ENCODE measurements at regions not wholly inside any gene's neighbourhood (a gene's known extent, or its start where the extent isn't known, plus 50 kb on each side); places are given as distances from the start of the nearest gene placed in this dataset.

- H3K27ac ChIP-seq (ENCODE audit: low read depth, low read length): no peak overlapping the region
- no peak overlapping the region for H3K9ac ChIP-seq (ENCODE audit: low read length)
- no peaks in the 10 kb centered on the region for H3K36me3 ChIP-seq (ENCODE audit: insufficient read depth, low read length)
- no peaks in the 10 kb centered on the region for H3K27me3 ChIP-seq (ENCODE audit: control insufficient read depth in 1 of 2, insufficient read depth in 2 of 2, low read length in 2 of 2)
- no peak overlapping the region for H3K4me3 ChIP-seq (ENCODE audit: low read depth in 1 of 2, low read length in 2 of 2)
- H3K4me1 ChIP-seq (ENCODE audit: insufficient read depth, low read length): no peaks in the 10 kb centered on the region
- no peaks in the 10 kb centered on the region for H3K9me3 ChIP-seq (ENCODE audit: low read length)
Observed at GRCh38 chr6:29999416-29999815, 57.1 kb downstream of the HLA-A start.

DNA sequence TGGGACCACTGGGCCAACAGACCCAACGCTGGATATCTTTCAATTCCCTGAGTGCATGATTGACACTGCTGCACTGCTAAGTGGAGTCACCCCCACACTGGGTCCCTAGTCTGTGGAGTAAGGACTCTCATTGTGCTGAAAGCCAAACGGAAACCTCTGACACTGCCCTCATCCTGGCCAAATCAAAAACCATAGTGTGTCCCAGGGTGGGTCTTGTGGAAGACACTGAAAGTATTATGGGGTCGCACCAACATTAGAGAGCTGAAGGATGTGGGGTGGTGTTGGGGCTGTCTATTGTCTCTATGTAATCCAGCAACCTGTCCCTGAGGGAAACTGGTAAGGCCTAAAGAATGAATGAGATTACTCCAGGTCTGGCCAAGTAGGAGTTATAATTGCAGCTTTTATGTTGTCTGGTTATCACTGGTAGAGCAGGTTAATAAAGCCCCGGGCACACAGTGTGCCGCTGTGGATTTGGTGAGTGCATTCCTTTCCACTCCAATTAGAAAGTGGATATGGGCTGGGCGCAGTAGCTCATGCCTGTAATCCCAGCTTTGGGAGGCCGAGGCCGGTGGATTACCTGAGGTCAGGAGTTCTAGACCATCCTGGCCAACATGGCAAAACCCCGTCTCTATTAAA, 57.9 kb downstream of the HLA-A start:
- H3K9ac ChIP-seq (ENCODE audit: low read length): no peak overlapping the region
- no peak overlapping the region for H3K4me3 ChIP-seq (ENCODE audit: low read depth in 1 of 2, low read length in 2 of 2)
- H3K27me3 ChIP-seq (ENCODE audit: control insufficient read depth in 1 of 2, insufficient read depth in 2 of 2, low read length in 2 of 2): no peaks in the 10 kb centered on the region
- H3K4me1 ChIP-seq (ENCODE audit: insufficient read depth, low read length): no peaks in the 10 kb centered on the region
- no peak overlapping the region for H3K27ac ChIP-seq (ENCODE audit: low read depth, low read length)
- H3K9me3 ChIP-seq (ENCODE audit: low read length): no peaks in the 10 kb centered on the region
- H3K36me3 ChIP-seq (ENCODE audit: insufficient read depth, low read length): no peaks in the 10 kb centered on the region

- Histone ChIP-seq H3K4me1 (ENCODE audit: insufficient read depth, low read length) (peaks cover 11% of the 10 kb centered on the region), H3K27ac (ENCODE audit: low read depth, low read length) (no peak overlapping the region), H3K9me3 (ENCODE audit: low read length) (no peaks in the 10 kb centered on the region), H3K4me3 (ENCODE audit: low read depth in 1 of 2, low read length in 2 of 2) (no peak overlapping the region), H3K9ac (ENCODE audit: low read length) (no peak overlapping the region), H3K27me3 (ENCODE audit: control insufficient read depth in 1 of 2, insufficient read depth in 2 of 2, low read length in 2 of 2) (peaks cover 6 to 18% of the 10 kb centered on the region in 2 donors), H3K36me3 (ENCODE audit: insufficient read depth, low read length) (no peaks in the 10 kb centered on the region)
Observed at GRCh38 chr6:30002871-30003270, 58.2 kb upstream of the POLR1H start.

DNA sequence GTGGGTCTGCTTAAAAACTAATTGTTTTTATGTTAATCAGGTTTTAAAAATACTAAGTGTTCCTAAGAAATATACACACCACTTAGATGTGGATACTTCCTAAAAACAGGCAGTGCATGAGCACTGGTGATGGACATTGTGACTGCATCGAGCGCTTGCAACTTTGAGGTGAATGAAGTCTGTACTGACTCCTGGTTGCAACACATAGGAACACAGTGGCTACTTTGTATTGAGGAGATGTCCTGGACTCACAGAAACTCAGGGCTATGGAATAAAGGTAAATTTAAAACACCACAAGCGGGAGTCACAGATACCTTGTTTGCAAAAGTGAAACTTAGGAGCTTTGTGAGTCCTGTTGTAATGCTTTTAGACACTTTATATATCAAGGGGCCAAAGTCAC, 55.6 kb upstream of the POLR1H start:
- Histone ChIP-seq H3K4me1 (ENCODE audit: insufficient read depth, low read length) (peaks cover 11% of the 10 kb centered on the region), H3K4me3 (ENCODE audit: low read depth in 1 of 2, low read length in 2 of 2) (no peak overlapping the region), H3K27ac (ENCODE audit: low read depth, low read length) (no peak overlapping the region), H3K36me3 (ENCODE audit: insufficient read depth, low read length) (no peaks in the 10 kb centered on the region), H3K9ac (ENCODE audit: low read length) (no peak overlapping the region), H3K9me3 (ENCODE audit: low read length) (no peaks in the 10 kb centered on the region), H3K27me3 (ENCODE audit: control insufficient read depth in 1 of 2, insufficient read depth in 2 of 2, low read length in 2 of 2) (peaks cover 24 to 33% of the 10 kb centered on the region in 2 donors)

- no peaks in the 10 kb centered on the region for H3K9me3 ChIP-seq (ENCODE audit: low read length)
- H3K27ac ChIP-seq (ENCODE audit: low read depth, low read length): peak overlapping the region; percentile 28
- H3K36me3 ChIP-seq (ENCODE audit: insufficient read depth, low read length): no peaks in the 10 kb centered on the region
- H3K9ac ChIP-seq (ENCODE audit: low read length): peak overlapping the region; percentile 33
- peaks cover 25 to 33% of the 10 kb centered on the region in 2 donors for H3K27me3 ChIP-seq (ENCODE audit: control insufficient read depth in 1 of 2, insufficient read depth in 2 of 2, low read length in 2 of 2)
- peak overlapping the region; percentile 61 to 67 for H3K4me3 ChIP-seq (ENCODE audit: low read depth in 1 of 2, low read length in 2 of 2)
- H3K4me1 ChIP-seq (ENCODE audit: insufficient read depth, low read length): peaks cover 11% of the 10 kb centered on the region
Observed at GRCh38 chr6:30006170-30007131, 54.6 kb upstream of the POLR1H start.

GRCh38 chr6:30007132-30007764, 53.8 kb upstream of the POLR1H start:
- Histone ChIP-seq H3K4me1 (ENCODE audit: insufficient read depth, low read length) (peaks cover 11% of the 10 kb centered on the region), H3K9ac (ENCODE audit: low read length) (peak overlapping the region; percentile 33), H3K9me3 (ENCODE audit: low read length) (no peaks in the 10 kb centered on the region), H3K4me3 (ENCODE audit: low read depth in 1 of 2, low read length in 2 of 2) (peak overlapping the region; percentile 61 to 67), H3K27ac (ENCODE audit: low read depth, low read length) (no peak overlapping the region), H3K27me3 (ENCODE audit: control insufficient read depth in 1 of 2, insufficient read depth in 2 of 2, low read length in 2 of 2) (peaks cover 25 to 33% of the 10 kb centered on the region in 2 donors), H3K36me3 (ENCODE audit: insufficient read depth, low read length) (no peaks in the 10 kb centered on the region)

DNA sequence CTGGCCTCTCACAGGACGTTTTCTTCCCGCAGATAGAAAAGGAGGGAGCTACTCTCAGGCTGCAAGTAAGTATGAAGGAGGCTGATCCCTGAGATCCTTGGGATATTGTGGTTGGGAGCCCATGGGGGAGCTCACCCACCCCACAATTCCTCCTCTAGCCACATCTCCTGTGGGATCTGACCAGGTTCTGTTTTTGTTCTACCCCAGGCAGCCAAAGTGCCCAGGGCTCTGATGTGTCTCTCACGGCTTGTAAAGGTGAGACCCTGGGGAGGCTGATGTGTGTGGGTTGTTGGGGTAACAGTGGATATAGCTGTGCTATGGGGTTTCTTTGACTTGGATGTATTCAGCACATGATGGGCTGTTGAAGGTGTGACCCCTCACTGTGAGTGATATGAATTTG, 52.0 kb upstream of the POLR1H start:
- H3K27ac ChIP-seq (ENCODE audit: low read depth, low read length): no peak overlapping the region
- H3K27me3 ChIP-seq (ENCODE audit: control insufficient read depth in 1 of 2, insufficient read depth in 2 of 2, low read length in 2 of 2): peaks cover 25 to 33% of the 10 kb centered on the region in 2 donors

More for the DNA sequence above, 52.0 kb upstream of the POLR1H start:
- Histone ChIP-seq H3K9ac (ENCODE audit: low read length) (no peak overlapping the region), H3K4me1 (ENCODE audit: insufficient read depth, low read length) (peaks cover 11% of the 10 kb centered on the region), H3K4me3 (ENCODE audit: low read depth in 1 of 2, low read length in 2 of 2) (no peak overlapping the region), H3K36me3 (ENCODE audit: insufficient read depth, low read length) (no peaks in the 10 kb centered on the region), H3K9me3 (ENCODE audit: low read length) (no peaks in the 10 kb centered on the region)
